ENCODE measurements at regions not wholly inside any gene's neighbourhood (a gene's known extent, or its start where the extent isn't known, plus 50 kb on each side); places are given as distances from the start of the nearest gene placed in this dataset.

- no peak for DNase-seq (ENCODE audit: low read depth in 2 of 2)
Observed at GRCh38 chr4:189365451-189365850, 575.2 kb upstream of the FRG1 start.

GRCh38 chr4:189367832-189368231, 572.8 kb upstream of the FRG1 start:
- no peak for DNase-seq (ENCODE audit: low read depth in 2 of 2)

GRCh38 chr4:189374176-189374575, 566.5 kb upstream of the FRG1 start:
- DNase-seq (ENCODE audit: low read depth in 2 of 2) = no peak

- DNase-seq (ENCODE audit: low read depth in 2 of 2) = no peak
Observed at GRCh38 chr4:189376901-189377300, 563.8 kb upstream of the FRG1 start.

- DNase-seq (ENCODE audit: low read depth in 2 of 2) = no peak
Observed at GRCh38 chr4:189377569-189377968, 563.1 kb upstream of the FRG1 start.

GRCh38 chr4:189385098-189385497, 555.6 kb upstream of the FRG1 start:
- DNase-seq (ENCODE audit: low read depth in 2 of 2) = no peak

GRCh38 chr4:189385579-189385978, 555.1 kb upstream of the FRG1 start:
- DNase-seq (ENCODE audit: low read depth in 2 of 2) = no peak

GRCh38 chr4:189396435-189396834, 544.2 kb upstream of the FRG1 start:
- no peak for DNase-seq (ENCODE audit: low read depth in 2 of 2)

GRCh38 chr4:189404271-189404670, 536.4 kb upstream of the FRG1 start:
- no peak for DNase-seq (ENCODE audit: low read depth in 2 of 2)

- DNase-seq (ENCODE audit: low read depth in 2 of 2) = no peak
Observed at GRCh38 chr4:189409158-189409557, 531.5 kb upstream of the FRG1 start.

GRCh38 chr4:189414021-189414420, 526.7 kb upstream of the FRG1 start:
- DNase-seq (ENCODE audit: low read depth in 2 of 2) = no peak

- DNase-seq (ENCODE audit: low read depth in 2 of 2) = no peak
Observed at GRCh38 chr4:189420572-189420971, 520.1 kb upstream of the FRG1 start.

GRCh38 chr4:189436207-189436606, 504.5 kb upstream of the FRG1 start:
- no peak for DNase-seq (ENCODE audit: low read depth in 2 of 2)

GRCh38 chr4:189440716-189441115, 500.0 kb upstream of the FRG1 start:
- no peak for DNase-seq (ENCODE audit: low read depth in 2 of 2)

GRCh38 chr4:189443341-189443740, 497.3 kb upstream of the FRG1 start:
- DNase-seq (ENCODE audit: low read depth in 2 of 2) = no peak

GRCh38 chr4:189445613-189446012, 495.1 kb upstream of the FRG1 start:
- DNase-seq (ENCODE audit: low read depth in 2 of 2) = no peak

GRCh38 chr4:189463734-189464133, 476.9 kb upstream of the FRG1 start:
- DNase-seq (ENCODE audit: low read depth in 2 of 2) = no peak

GRCh38 chr4:189494407-189494806, 446.3 kb upstream of the FRG1 start:
- DNase-seq (ENCODE audit: low read depth in 2 of 2) = no peak

- no peak for DNase-seq (ENCODE audit: low read depth in 2 of 2)
Observed at GRCh38 chr4:189497516-189497915, 443.2 kb upstream of the FRG1 start.

GRCh38 chr4:189497996-189498395, 442.7 kb upstream of the FRG1 start:
- DNase-seq (ENCODE audit: low read depth in 2 of 2) = no peak

GRCh38 chr4:189498457-189498856, 442.2 kb upstream of the FRG1 start:
- DNase-seq (ENCODE audit: low read depth in 2 of 2) = no peak

GRCh38 chr4:189499696-189500095, 441.0 kb upstream of the FRG1 start:
- DNase-seq (ENCODE audit: low read depth in 2 of 2) = no peak

GRCh38 chr4:189500970-189501369, 439.7 kb upstream of the FRG1 start:
- DNase-seq (ENCODE audit: low read depth in 2 of 2) = no peak

- DNase-seq (ENCODE audit: low read depth in 2 of 2) = no peak
Observed at GRCh38 chr4:189502841-189503435, 437.7 kb upstream of the FRG1 start.

Measured in stimulated activated CD8-positive, alpha-beta memory T cell treated with anti-CD3 and anti-CD28 coated beads, Interleukin-7, amount 100 ng/mL, for 4 hours (primary cell).